ENCODE measurements at regions not wholly inside any gene's neighbourhood (a gene's known extent, or its start where the extent isn't known, plus 50 kb on each side); places are given as distances from the start of the nearest gene placed in this dataset.

GRCh38 chr13:75055296-75055695 is 426.7 kb downstream of the TBC1D4 start:
- no peak overlapping the region for H3K4me3 ChIP-seq (ENCODE audit: low read depth, low read length)
- DNase-seq (ENCODE audit: low read depth), result no peak
- TF ChIP-seq MYC (IDR thresholded peaks at IDR 0.05; ENCODE audit: low read depth, low read length) (no peak), POLR2A (IDR thresholded peaks at IDR 0.05; ENCODE audit: extremely low read depth, insufficient read length) (no peak)
- TF ChIP-seq, protein P1, sequence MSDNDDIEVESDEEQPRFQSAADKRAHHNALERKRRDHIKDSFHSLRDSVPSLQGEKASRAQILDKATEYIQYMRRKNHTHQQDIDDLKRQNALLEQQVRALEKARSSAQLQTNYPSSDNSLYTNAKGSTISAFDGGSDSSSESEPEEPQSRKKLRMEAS (IDR thresholded peaks at IDR 0.05; ENCODE audit: low read depth, low read length), result no peak
- TF ChIP-seq, protein P2, sequence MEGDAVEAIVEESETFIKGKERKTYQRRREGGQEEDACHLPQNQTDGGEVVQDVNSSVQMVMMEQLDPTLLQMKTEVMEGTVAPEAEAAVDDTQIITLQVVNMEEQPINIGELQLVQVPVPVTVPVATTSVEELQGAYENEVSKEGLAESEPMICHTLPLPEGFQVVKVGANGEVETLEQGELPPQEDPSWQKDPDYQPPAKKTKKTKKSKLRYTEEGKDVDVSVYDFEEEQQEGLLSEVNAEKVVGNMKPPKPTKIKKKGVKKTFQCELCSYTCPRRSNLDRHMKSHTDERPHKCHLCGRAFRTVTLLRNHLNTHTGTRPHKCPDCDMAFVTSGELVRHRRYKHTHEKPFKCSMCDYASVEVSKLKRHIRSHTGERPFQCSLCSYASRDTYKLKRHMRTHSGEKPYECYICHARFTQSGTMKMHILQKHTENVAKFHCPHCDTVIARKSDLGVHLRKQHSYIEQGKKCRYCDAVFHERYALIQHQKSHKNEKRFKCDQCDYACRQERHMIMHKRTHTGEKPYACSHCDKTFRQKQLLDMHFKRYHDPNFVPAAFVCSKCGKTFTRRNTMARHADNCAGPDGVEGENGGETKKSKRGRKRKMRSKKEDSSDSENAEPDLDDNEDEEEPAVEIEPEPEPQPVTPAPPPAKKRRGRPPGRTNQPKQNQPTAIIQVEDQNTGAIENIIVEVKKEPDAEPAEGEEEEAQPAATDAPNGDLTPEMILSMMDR (IDR thresholded peaks at IDR 0.05; ENCODE audit: low read depth, low read length), result no peak

DNA sequence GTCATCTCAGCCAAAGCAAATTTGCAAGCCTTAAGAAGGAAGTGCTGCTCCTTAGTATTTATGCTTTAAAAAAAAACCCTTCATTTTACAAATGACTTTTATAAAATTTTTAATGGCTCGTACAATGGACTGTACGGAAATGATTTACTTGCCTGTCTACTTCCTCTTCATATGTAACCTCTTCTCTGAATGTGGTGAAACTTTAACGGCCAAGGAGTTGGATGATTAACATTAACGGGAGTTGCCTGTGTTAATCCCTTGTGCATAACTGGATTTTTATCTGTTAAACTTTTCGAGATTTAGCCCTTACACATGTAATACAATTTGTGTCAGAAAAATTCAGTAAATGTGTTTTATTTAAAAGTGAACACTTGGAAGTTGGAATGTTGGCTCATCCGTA is 429.4 kb downstream of the TBC1D4 start:
- no peak overlapping the region for H3K4me3 ChIP-seq (ENCODE audit: low read depth, low read length)
- DNase-seq (ENCODE audit: low read depth), result no peak
- TF ChIP-seq, protein P1 (IDR thresholded peaks at IDR 0.05; ENCODE audit: low read depth, low read length), result no peak
- TF ChIP-seq, protein P2 (IDR thresholded peaks at IDR 0.05; ENCODE audit: low read depth, low read length), result no peak
- no peak for TF ChIP-seq POLR2A (IDR thresholded peaks at IDR 0.05; ENCODE audit: extremely low read depth, insufficient read length)
- no peak for TF ChIP-seq MYC (IDR thresholded peaks at IDR 0.05; ENCODE audit: low read depth, low read length)

DNA sequence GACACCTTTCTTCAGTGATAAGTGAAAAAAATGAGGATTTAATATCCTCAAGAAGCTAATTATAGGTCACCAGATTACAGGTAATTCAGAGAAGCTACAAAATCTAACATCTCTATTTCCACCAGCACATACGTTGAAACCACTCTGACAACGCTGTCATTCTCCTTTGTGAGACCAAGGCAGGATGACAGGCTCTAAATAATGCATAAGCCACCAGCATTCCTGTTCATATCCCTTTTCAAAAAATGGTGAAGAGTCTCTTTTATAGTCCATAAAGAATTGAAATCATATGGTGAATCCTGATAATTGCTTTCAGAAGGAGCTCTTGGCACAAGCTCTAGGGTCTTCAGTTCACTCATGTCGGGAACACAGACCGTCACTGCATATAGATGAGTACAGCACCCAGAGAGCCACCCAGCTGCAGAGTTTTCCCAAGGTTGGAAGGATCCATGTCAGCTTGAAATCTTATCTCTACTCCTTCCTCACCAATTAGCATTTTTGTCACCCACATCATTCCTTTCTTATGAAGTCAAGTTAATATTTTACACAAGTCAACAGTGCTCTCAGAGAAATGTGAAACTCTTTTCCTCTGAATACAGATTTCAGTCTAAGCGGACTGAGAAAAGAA is 431.4 kb downstream of the TBC1D4 start:
- no peak for DNase-seq (ENCODE audit: low read depth)
- H3K4me3 ChIP-seq (ENCODE audit: low read depth, low read length), result no peak overlapping the region
- TF ChIP-seq, protein P1 (IDR thresholded peaks at IDR 0.05; ENCODE audit: low read depth, low read length), result no peak
- no peak for TF ChIP-seq POLR2A (IDR thresholded peaks at IDR 0.05; ENCODE audit: extremely low read depth, insufficient read length)
- no peak for TF ChIP-seq MYC (IDR thresholded peaks at IDR 0.05; ENCODE audit: low read depth, low read length)
- TF ChIP-seq, protein P2 (IDR thresholded peaks at IDR 0.05; ENCODE audit: low read depth, low read length), result no peak

DNA sequence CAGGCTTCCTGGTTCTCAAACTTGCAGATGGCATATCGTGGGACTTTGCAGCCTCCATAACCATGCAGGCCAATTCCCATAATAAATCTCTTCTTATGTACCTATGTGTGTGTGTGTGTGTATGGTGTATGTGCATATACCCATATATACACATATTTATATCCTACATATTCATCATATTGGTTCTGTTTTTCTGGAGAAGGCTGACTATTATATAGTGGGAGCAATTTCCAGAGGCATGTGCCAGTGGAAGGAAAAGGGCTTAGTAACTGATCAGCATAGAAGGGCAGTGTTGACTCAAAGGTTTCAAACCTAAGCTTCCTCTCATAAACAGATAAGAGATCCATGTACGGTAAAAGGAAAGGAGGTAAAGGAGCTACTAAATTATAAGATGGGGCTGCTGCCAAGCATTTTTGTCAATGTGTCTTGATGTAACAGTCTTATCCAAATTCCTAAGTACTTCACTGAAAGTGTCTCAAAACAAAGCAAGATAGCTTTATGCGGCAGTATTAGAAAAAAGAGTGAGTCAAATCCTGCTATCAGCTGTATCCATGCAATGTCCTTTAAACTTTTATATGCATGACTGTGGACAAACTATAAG is 432.1 kb downstream of the TBC1D4 start:
- no peak overlapping the region for H3K4me3 ChIP-seq (ENCODE audit: low read depth, low read length)
- no peak for DNase-seq (ENCODE audit: low read depth)
- TF ChIP-seq, protein P1 (IDR thresholded peaks at IDR 0.05; ENCODE audit: low read depth, low read length), result no peak
- TF ChIP-seq MYC (IDR thresholded peaks at IDR 0.05; ENCODE audit: low read depth, low read length) (no peak), POLR2A (IDR thresholded peaks at IDR 0.05; ENCODE audit: extremely low read depth, insufficient read length) (no peak)
- TF ChIP-seq, protein P2 (IDR thresholded peaks at IDR 0.05; ENCODE audit: low read depth, low read length), result no peak

GRCh38 chr13:75042807-75043206 is 439.2 kb downstream of the TBC1D4 start:
- TF ChIP-seq MYC (IDR thresholded peaks at IDR 0.05; ENCODE audit: low read depth, low read length), result no peak
- H3K4me3 ChIP-seq (ENCODE audit: low read depth, low read length), result no peak overlapping the region
- DNase-seq (ENCODE audit: low read depth), result no peak

- TF ChIP-seq POLR2A (IDR thresholded peaks at IDR 0.05; ENCODE audit: extremely low read depth, insufficient read length) (no peak), MYC (IDR thresholded peaks at IDR 0.05; ENCODE audit: low read depth, low read length) (no peak)
- TF ChIP-seq, protein P2 (IDR thresholded peaks at IDR 0.05; ENCODE audit: low read depth, low read length), result no peak
- TF ChIP-seq, protein P1 (IDR thresholded peaks at IDR 0.05; ENCODE audit: low read depth, low read length), result no peak
- no peak for DNase-seq (ENCODE audit: low read depth)
- no peak overlapping the region for H3K4me3 ChIP-seq (ENCODE audit: low read depth, low read length)
Observed at GRCh38 chr13:75038393-75039113, 443.4 kb downstream of the TBC1D4 start.

Measured in NB4 (cell line).